HG03442 (cell line): ENCODE measurements at regions not wholly inside any gene's neighbourhood (a gene's known extent, or its start where the extent isn't known, plus 50 kb on each side); places are given as distances from the start of the nearest gene placed in this dataset.

Experiments
- ATAC-seq: cut with Tn5 transposase; IDR thresholded peaks from one replicate; pipeline ENCODE4 v1.9.1; 2021; ENCODE audit warnings: mild to moderate bottlenecking, moderate library complexity; ENCODE audit not compliant: unreplicated experiment

DNA sequence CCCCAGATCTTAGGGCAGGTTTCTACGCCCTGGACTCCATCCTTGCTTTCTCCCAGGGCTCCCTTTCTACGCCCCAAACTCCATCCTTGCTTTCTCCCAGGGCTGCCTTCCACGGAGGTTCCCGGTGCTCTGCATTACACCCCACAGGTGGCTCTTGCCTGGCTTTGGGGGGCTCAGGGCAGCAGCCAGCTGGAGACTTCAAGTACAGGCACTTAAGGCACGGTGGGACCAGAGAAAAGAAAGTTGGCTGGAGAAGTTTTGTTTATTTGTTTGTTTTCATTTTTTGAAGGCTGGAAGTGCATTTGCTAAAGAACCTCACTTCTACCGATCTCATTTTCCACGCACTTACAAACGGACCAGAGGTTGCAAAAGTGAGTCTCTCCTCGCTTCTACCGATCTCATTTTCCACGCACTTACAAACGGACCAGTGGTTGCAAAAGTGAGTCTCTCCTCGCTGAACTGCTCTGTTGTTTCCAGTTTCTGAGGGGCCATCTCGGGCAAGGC lies 103.8 kb upstream of the MED13L start:
- ATAC-seq = no peak

DNA sequence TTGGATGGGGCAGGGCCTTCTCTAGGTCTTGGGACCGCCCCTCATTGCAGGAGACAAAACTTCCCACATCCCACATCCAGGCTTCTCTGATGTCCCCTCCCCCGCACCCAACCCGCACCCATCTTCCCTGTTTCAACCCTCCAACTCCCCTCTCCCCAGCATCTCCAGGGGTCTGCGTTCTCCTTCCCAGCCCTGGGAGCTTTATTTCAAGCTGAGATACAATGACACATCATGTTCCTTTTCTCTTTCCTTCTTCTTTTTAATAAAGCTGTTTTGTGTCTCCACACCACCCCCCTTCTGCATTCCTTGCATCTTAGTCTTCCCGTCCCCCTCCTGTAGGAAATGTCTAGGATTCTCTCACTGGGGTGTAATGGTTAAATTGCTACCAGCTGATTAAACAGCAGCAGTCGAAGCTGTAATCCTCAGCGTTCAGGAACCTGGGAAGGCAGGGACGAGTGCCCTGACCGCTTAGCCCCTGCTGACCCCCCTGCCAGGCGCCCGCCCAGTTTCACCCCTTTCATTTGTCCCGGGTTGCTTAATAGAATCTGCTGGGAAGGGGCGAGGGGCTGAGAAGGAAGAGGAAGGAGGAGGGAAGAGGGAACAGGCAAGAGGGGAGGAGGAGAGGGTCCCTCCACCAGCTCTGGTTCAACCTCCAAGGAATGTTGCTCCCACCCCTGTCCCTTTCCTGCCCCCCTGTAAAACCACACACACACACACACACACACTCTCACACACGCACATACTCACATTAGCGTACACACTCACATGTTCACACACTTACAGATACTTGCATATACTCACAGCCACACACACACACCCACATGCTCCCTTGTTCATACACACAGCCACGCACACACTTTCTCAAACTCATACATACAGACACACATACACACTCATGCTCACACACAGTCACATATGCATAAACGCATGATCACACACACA lies 104.5 kb upstream of the MED13L start:
- ATAC-seq = no peak

DNA sequence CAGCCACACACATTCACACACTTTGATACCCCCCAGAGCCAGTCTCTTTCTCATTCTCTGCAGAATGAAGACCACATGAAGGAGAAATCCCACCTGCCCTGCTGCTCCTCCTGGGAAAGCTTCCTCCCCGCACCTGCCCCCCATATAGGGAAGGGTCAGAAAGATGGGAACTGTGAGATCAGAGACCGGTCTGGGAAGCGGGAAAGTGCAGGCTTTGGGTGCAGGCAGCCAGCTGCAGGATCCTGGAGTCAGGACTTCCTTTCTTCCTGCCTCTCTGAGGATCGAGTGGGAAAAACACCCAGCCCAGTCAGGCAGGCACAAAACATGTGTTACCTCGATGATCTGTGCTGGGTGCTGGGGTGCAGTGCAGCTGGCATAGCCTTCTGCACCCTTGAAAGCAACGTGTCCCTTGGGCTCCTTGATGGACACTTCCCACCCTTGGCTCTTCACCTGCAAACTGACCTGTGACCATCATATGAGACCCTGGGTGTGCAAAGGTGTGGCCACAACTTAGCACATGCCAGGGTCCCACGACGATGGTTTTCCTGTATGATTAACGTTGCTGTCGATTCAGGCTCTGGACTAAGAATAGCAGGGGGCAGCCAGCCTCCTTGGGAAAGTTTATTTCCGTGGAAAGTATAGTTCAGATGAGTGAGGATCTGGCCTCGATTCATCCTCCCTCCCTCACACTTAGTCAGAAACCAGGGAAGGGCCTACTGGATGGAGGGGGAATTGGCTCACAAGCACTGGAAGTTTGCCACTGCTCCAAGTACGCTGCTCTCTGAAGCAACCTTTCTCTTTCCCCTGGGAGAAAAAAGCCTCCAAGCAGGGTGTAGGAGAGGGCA lies 105.4 kb upstream of the MED13L start:
- ATAC-seq = no peak

- ATAC-seq = no peak
Observed at GRCh38 chr12:116384175-116384574, 106.7 kb upstream of the MED13L start.

DNA sequence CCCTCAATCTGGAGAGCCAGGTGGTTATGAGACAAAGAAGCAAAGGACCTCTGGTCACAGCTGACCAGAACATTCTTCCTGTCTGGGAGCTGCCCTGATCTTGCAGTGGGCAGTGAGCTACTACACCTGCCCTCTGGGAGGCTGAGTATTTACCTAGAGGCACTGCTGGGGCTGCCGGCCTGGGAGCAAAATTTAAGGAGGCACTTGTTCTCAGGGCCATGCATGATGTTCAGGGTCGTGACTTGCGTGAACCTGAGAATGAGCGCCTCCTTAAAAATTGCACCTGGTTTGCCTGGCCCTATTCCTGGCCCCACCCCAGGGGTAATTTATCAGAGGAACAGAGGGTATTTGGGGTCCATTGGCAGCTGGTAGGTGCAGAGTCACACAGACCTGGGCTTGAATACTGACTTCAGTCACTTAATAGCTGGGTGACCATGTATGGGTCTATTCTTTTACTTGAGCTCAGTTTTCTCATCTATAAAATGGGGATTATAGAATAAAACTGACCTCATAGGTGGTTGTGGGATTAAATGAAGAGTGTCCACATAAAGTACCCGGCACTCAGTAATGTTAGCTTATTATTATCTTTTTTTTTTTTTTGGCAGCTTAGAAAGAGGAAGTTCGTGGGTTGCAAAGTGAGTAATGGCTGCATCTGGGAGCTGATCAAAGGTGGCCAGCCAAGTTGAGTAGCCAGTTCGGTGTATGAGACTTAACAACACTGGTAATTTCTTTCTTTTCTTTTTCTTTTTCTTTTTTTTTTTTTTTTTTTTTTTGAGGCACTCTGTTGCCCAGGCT lies 107.4 kb upstream of the MED13L start:
- no peak for ATAC-seq

GRCh38 chr12:116385486-116386217 lies 108.2 kb upstream of the MED13L start:
- ATAC-seq = no peak

DNA sequence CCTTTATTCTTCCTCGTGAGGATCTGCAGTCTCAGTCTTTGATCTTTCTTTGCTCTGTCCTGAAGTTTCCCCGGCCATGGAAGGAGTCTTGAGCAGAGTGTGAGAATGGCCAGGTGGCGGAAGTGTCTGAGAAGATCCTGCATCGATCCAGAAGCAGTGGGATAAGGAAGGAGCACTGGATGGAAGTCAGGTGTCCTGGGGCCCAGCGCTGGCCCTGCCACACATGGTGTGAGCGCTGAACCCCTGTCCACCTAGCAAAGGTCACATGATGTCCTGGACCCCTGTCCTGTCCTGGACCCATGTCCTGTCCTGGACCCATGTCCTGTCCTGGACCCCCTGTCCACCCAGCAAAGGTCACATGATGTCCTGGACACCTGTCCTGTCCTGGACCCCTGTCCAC lies 111.8 kb upstream of the MED13L start:
- ATAC-seq = no peak

DNA sequence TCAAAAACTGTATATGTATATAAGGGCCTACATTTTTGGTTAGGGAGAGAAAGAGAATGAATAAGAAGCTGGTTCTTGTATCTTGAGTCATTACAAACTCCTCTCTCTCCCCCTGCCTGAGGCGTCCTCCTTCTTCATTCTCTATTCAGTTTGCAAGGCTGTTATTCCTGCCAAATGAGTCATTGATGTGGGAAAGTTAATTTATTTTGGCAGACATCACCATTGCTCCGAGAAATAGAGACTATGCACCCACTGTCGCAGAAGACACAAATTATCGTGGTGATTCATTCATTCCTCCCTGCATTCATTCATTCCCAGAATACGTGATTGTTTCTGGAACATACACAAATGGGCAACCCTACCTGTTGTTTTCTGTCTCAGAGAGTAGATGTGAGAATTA lies 112.5 kb upstream of the MED13L start:
- no peak for ATAC-seq

- no peak for ATAC-seq
Observed at GRCh38 chr12:116390401-116391335, 113.2 kb upstream of the MED13L start.

DNA sequence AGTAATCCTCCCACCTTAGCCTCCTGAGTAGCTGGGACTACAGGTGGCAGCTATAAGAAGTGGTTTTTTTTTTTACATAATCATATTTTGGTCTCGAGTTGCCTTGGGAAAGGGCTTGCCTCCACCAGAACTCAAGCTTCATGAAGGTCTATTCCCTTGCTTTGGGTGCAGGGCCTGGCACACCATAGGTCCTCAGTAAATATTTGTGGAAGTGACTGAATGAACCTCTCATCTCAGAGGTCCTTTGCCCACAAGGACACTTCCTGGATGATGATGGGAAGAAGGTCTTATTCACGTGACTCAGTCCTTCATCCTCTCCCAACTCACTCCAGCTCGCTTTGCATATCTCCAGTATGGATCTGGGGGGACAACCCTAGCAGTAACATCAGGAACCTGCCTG lies 114.0 kb upstream of the MED13L start:
- ATAC-seq = no peak

DNA sequence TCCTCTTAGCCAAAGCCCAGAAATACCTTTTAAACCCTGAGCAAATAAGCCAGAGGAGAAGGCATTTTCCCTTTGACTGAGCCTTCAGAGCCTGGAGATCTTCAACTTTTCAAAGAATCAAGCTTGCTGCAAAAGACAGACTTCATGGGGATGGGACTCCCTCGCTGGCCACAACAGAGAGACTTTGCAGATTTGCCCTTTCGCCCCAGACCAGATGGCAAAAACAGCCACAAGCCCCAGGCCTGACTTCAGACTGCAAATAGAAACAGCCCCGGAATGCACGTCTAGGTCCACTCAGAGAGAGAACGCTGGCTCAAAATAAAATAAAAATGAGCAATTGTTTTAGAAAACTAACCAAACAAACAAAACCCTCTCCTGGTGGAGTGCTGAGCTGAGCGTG lies 114.6 kb upstream of the MED13L start:
- no peak for ATAC-seq

- no peak for ATAC-seq
Observed at GRCh38 chr12:116393255-116393654, 115.8 kb upstream of the MED13L start.

DNA sequence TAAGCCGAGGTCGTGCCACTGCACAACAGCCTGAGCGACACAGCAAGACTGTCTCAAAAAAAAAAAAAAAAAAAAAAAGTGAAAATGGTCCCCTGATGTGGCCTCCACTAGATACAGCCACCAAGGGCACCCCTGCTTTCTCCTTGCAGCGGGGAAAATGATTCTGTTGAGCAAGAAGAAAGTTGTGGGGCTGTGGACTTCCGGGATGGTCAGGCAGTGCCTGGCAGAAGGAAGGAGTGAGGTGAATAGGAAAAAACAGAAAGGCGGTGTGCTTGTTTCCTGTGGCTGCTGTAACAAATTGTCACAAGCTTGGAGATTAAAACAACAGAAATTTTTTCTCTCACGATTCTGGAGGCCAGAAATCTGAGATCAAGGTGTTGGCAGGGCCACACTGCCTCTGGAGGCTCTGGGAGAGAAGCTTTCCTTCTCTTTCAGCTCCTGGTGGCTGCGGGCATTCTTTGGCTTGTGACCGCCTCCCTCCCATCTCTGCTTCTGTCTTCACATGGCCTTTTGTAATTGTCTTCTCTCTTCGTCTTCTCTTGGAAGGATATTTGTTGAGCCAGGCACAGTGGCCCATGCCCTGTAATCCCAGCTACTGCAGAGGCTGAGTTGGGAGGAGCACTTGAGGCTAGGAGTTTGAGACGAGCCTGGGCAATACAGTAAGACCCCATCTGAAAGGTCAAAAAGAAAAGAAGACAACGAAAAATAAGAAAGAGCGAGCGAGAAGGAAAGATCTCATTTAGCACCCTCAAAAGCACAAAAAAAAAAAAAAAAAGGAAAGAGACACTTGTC lies 116.6 kb upstream of the MED13L start:
- ATAC-seq = no peak

DNA sequence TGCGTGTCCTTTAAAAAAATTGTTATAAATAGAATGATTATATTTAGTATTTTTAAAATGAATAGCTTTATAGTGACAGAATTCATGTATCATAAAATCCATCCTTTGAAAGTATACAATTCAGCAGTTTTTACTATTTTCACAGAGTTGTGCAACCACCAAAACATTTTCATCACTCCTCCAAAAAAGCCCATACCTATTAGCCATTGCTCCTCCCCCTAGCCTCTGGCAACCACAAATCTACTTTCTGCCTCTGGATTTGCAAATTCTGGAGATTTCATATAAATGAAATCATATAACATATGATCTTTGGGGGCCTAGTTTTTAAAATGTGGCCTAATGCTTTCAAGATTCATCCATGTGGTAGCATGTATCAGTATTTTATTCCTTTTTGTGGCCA lies 117.9 kb upstream of the MED13L start:
- no peak for ATAC-seq

GRCh38 chr12:116397148-116397547 lies 119.7 kb upstream of the MED13L start:
- no peak for ATAC-seq

GRCh38 chr12:116398193-116398592 lies 120.7 kb upstream of the MED13L start:
- ATAC-seq = no peak

DNA sequence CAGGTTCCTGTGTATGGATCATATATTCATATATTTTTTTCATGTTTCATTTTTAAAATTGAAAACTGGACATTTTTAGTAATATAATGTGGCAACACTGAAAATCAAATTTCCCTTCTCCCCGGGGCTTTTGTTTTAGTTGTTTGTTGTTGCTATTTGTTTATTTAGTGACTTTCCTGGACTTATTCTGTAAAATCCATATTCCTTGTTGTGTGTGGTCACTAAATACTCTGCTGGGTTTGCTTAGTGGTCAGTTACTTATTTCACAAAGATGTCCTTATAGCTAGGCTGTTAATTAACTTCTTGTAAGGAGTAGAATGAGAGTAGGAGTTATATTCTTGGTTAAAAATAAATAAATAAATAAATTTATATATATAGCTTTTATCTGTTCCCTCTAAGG lies 121.6 kb upstream of the MED13L start:
- no peak for ATAC-seq

GRCh38 chr12:116400636-116401372 lies 123.3 kb upstream of the MED13L start:
- no peak for ATAC-seq
